WTC11 (cell line): ENCODE measurements at regions not wholly inside any gene's neighbourhood (a gene's known extent, or its start where the extent isn't known, plus 50 kb on each side); places are given as distances from the start of the nearest gene placed in this dataset.

Experiments
- ATAC-seq: fragments of 200-7000 bp; cut with Tn5 transposase; 2 replicates; pipeline ENCODE4 v1.10.0; 2021; ENCODE audit warnings: mild to moderate bottlenecking, moderate library complexity
- CTCF ChIA-PET: fragments of 300-600 bp; sonication (Branson Sonifier 250); formaldehyde crosslinking; loops from one replicate; lab custom pipeline; 2021; ENCODE audit warnings: antibody characterized with exemption; lab: Charles Lee
- POLR2A ChIA-PET: fragments of 350-600 bp; sonication (Branson Sonifier 250); formaldehyde crosslinking; loops from one replicate; lab custom pipeline; 2021; ENCODE audit warnings: antibody characterized with exemption; lab: Charles Lee
- DNase-seq: peaks from one replicate; pipeline ENCODE4 v3.0.0; 2021; ENCODE audit warnings: low spot score
- H3K27ac Mint-ChIP-seq: 2 replicates; pipeline ENCODE4 v1.8.0; 2021; ENCODE audit warnings: mixed read lengths
- H3K27me3 Mint-ChIP-seq: 2 replicates; pipeline ENCODE4 v1.8.0; 2021; ENCODE audit warnings: low read depth, mild to moderate bottlenecking, moderate library complexity, mixed read lengths
- H3K36me3 Mint-ChIP-seq: 2 replicates; pipeline ENCODE4 v1.8.0; 2021; ENCODE audit warnings: mixed read lengths
- H3K4me1 Mint-ChIP-seq: 2 replicates; pipeline ENCODE4 v1.8.0; 2022; ENCODE audit warnings: mixed read lengths
- H3K4me3 Mint-ChIP-seq: 2 replicates; pipeline ENCODE4 v1.8.0; 2021; ENCODE audit warnings: mild to moderate bottlenecking, moderate library complexity, mixed read lengths
- H3K9me3 Mint-ChIP-seq: 2 replicates; pipeline ENCODE4 v1.8.0; 2021; ENCODE audit warnings: mixed read lengths
- CTCF ChIP-seq: fragments of 200-600 bp; IDR thresholded peaks from 2 replicates; pipeline ENCODE4 v1.8.0; 2022; ENCODE audit warnings: antibody characterized with exemption
- ESRRA ChIP-seq: sonication (generic); formaldehyde crosslinking; IDR thresholded peaks from 2 replicates; pipeline ENCODE4 v1.8.1; 2022; ENCODE audit warnings: mild to moderate bottlenecking, missing genetic modification reagents, borderline replicate concordance
- FOXK1 ChIP-seq: sonication (generic); formaldehyde crosslinking; IDR thresholded peaks from 2 replicates; pipeline ENCODE4 v1.8.0; 2022; ENCODE audit warnings: mild to moderate bottlenecking, moderate library complexity, missing genetic modification reagents
- JUN ChIP-seq: sonication (generic); formaldehyde crosslinking; IDR thresholded peaks from 2 replicates; pipeline ENCODE4 v1.8.0; 2023; ENCODE audit warnings: mild to moderate bottlenecking, missing genetic modification reagents
- KAT7 ChIP-seq: sonication (generic); formaldehyde crosslinking; IDR thresholded peaks from 2 replicates; pipeline ENCODE4 v1.8.1; 2023; ENCODE audit warnings: missing genetic modification reagents, mild to moderate bottlenecking, borderline replicate concordance
- NR1H2 ChIP-seq: sonication (generic); formaldehyde crosslinking; IDR thresholded peaks from 2 replicates; pipeline ENCODE4 v1.9.0; 2021; ENCODE audit warnings: mild to moderate bottlenecking, moderate library complexity, missing genetic modification reagents
- SP1 ChIP-seq: sonication (generic); formaldehyde crosslinking; conservative IDR thresholded peaks from 2 replicates; pipeline ENCODE4 v1.8.1; 2022; ENCODE audit warnings: missing genetic modification reagents
- TCF7 ChIP-seq: sonication (generic); formaldehyde crosslinking; IDR thresholded peaks from 2 replicates; pipeline ENCODE4 v1.8.0; 2022; ENCODE audit warnings: mild to moderate bottlenecking, low read depth, missing genetic modification reagents, moderate library complexity
- TEAD1 ChIP-seq: sonication (generic); formaldehyde crosslinking; IDR thresholded peaks from 2 replicates; pipeline ENCODE4 v1.8.0; 2022; ENCODE audit warnings: mild to moderate bottlenecking, missing genetic modification reagents
- ZNF396 ChIP-seq: fragments of 250-450 bp; sonication (Bioruptor Pico); IDR thresholded peaks from 2 replicates; pipeline ENCODE4 v1.8.0; 2021; ENCODE audit warnings: mild to moderate bottlenecking, moderate library complexity, borderline replicate concordance
- ZNF416 ChIP-seq: fragments of 250-450 bp; sonication (Bioruptor Pico); IDR thresholded peaks from 2 replicates; pipeline ENCODE4 v1.9.0; 2021; ENCODE audit warnings: mild to moderate bottlenecking, inconsistent platforms
- ZNF671 ChIP-seq: fragments of 250-450 bp; sonication (Bioruptor Pico); IDR thresholded peaks from 2 replicates; pipeline ENCODE4 v1.8.0; 2021; ENCODE audit warnings: mild to moderate bottlenecking
- TF ChIP-seq, protein P1 (sequence below): fragments of 250-450 bp; sonication (Bioruptor Pico); IDR thresholded peaks from 2 replicates; pipeline ENCODE4 v1.9.0; 2021; ENCODE audit warnings: moderate library complexity, mild to moderate bottlenecking, inconsistent platforms, borderline replicate concordance
- TF ChIP-seq, protein P2 (sequence below): sonication (generic); formaldehyde crosslinking; IDR thresholded peaks from 2 replicates; pipeline ENCODE4 v1.8.1; 2022; ENCODE audit warnings: low read depth, missing genetic modification reagents, borderline replicate concordance
- TF ChIP-seq, protein P3 (sequence below): fragments of 250-450 bp; sonication (Bioruptor Pico); IDR thresholded peaks from 2 replicates; pipeline ENCODE4 v2.1.2; 2022; ENCODE audit warnings: mild to moderate bottlenecking, moderate library complexity

- TF ChIP-seq, protein P1, sequence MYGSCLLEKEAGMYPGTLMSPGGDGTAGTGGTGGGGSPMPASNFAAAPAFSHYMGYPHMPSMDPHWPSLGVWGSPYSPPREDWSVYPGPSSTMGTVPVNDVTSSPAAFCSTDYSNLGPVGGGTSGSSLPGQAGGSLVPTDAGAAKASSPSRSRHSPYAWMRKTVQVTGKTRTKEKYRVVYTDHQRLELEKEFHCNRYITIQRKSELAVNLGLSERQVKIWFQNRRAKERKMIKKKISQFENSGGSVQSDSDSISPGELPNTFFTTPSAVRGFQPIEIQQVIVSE (CRISPR knock-in tag) = no peak
- no peak for TF ChIP-seq ZNF396 (CRISPR knock-in tag)
- no peak for TF ChIP-seq SP1 (CRISPR knock-in tag)
- TF ChIP-seq KAT7 (CRISPR knock-in tag) = no peak
- no peak for TF ChIP-seq JUN (CRISPR knock-in tag)
- ChIA-PET POLR2A (no interaction called here), CTCF (no interaction called here)
- Mint-ChIP-seq H3K4me3 (no peak overlapping the region), H3K36me3 (no peaks in the 10 kb centered on the region), H3K4me1 (peaks cover 10% of the 10 kb centered on the region), H3K9me3 (peaks cover 11% of the 10 kb centered on the region), H3K27ac (no peak overlapping the region), H3K27me3 (no peaks in the 10 kb centered on the region)
- DNase-seq = no peak
- ATAC-seq = no peak
Observed at GRCh38 chr9:1510712-1511111, 460.6 kb downstream of the DMRT2 start.

GRCh38 chr9:1513105-1513504, 462.9 kb downstream of the DMRT2 start:
- ChIA-PET POLR2A (no interaction called here), CTCF (no interaction called here)
- ATAC-seq = no peak
- TF ChIP-seq NR1H2 (CRISPR knock-in tag) = no peak
- TF ChIP-seq, protein P2, sequence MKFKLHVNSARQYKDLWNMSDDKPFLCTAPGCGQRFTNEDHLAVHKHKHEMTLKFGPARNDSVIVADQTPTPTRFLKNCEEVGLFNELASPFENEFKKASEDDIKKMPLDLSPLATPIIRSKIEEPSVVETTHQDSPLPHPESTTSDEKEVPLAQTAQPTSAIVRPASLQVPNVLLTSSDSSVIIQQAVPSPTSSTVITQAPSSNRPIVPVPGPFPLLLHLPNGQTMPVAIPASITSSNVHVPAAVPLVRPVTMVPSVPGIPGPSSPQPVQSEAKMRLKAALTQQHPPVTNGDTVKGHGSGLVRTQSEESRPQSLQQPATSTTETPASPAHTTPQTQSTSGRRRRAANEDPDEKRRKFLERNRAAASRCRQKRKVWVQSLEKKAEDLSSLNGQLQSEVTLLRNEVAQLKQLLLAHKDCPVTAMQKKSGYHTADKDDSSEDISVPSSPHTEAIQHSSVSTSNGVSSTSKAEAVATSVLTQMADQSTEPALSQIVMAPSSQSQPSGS = no peak
- no peak for TF ChIP-seq ZNF416 (CRISPR knock-in tag)
- no peak for TF ChIP-seq KAT7 (CRISPR knock-in tag)
- TF ChIP-seq TCF7 (CRISPR knock-in tag) = no peak
- H3K4me1 Mint-ChIP-seq = peaks cover 15% of the 10 kb centered on the region
- no peak for DNase-seq
- no peak overlapping the region for H3K27ac Mint-ChIP-seq
- H3K27me3 Mint-ChIP-seq = no peaks in the 10 kb centered on the region
- no peaks in the 10 kb centered on the region for H3K36me3 Mint-ChIP-seq
- no peak overlapping the region for H3K4me3 Mint-ChIP-seq
- peaks cover 11% of the 10 kb centered on the region for H3K9me3 Mint-ChIP-seq

- Mint-ChIP-seq H3K36me3 (no peaks in the 10 kb centered on the region), H3K4me1 (peaks cover 15% of the 10 kb centered on the region), H3K27ac (no peak overlapping the region), H3K9me3 (peaks cover 11% of the 10 kb centered on the region), H3K27me3 (no peaks in the 10 kb centered on the region), H3K4me3 (no peak overlapping the region)
- CTCF ChIA-PET = no interaction called here
- no peak for ATAC-seq
- TF ChIP-seq, protein P1 (CRISPR knock-in tag) = no peak
- no peak for TF ChIP-seq ZNF671
- no peak for TF ChIP-seq ESRRA (CRISPR knock-in tag)
- no peak for TF ChIP-seq FOXK1 (CRISPR knock-in tag)
- TF ChIP-seq, protein P3, sequence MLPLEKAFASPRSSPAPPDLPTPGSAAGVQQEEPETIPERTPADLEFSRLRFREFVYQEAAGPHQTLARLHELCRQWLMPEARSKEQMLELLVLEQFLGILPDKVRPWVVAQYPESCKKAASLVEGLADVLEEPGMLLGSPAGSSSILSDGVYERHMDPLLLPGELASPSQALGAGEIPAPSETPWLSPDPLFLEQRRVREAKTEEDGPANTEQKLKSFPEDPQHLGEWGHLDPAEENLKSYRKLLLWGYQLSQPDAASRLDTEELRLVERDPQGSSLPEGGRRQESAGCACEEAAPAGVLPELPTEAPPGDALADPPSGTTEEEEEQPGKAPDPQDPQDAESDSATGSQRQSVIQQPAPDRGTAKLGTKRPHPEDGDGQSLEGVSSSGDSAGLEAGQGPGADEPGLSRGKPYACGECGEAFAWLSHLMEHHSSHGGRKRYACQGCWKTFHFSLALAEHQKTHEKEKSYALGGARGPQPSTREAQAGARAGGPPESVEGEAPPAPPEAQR (CRISPR knock-in tag) = no peak
- no peak for DNase-seq
- POLR2A ChIA-PET = no interaction called here
Observed at GRCh38 chr9:1514250-1514649, 464.1 kb downstream of the DMRT2 start.

- Mint-ChIP-seq H3K36me3 (no peaks in the 10 kb centered on the region), H3K27ac (no peak overlapping the region), H3K4me3 (no peak overlapping the region), H3K9me3 (peaks cover 11% of the 10 kb centered on the region), H3K27me3 (no peaks in the 10 kb centered on the region), H3K4me1 (peaks cover 15% of the 10 kb centered on the region)
- ChIA-PET CTCF (no interaction called here), POLR2A (no interaction called here)
- TF ChIP-seq CTCF = no peak
- TF ChIP-seq, protein P3 (CRISPR knock-in tag) = no peak
- TF ChIP-seq TEAD1 = no peak
- no peak for TF ChIP-seq ESRRA (CRISPR knock-in tag)
- ATAC-seq (no peak), DNase-seq (no peak)
Observed at GRCh38 chr9:1514776-1515363, 464.7 kb downstream of the DMRT2 start.
